ENCODE measurements at regions not wholly inside any gene's neighbourhood (a gene's known extent, or its start where the extent isn't known, plus 50 kb on each side); places are given as distances from the start of the nearest gene placed in this dataset.

- Histone ChIP-seq H3K36me3 (ENCODE audit: control insufficient read depth in 2 of 3, insufficient read depth in 3 of 3, low read length in 3 of 3) (no peaks in the 10 kb centered on the region), H3K27ac (ENCODE audit: low read depth, low read length) (no peak overlapping the region), H3K27me3 (ENCODE audit: control insufficient read depth in 2 of 2, insufficient read depth in 2 of 2, low read length in 2 of 2) (no peaks in the 10 kb centered on the region), H3K4me1 (ENCODE audit: control insufficient read depth in 2 of 2, insufficient read depth in 2 of 2, low read length in 2 of 2) (no peaks in the 10 kb centered on the region), H3K9me3 (ENCODE audit: control insufficient read depth in 2 of 3, low read length in 3 of 3) (no peaks in the 10 kb centered on the region), H3K4me3 (ENCODE audit: low read length) (no peak overlapping the region)
- no peak for ATAC-seq
- no peak for DNase-seq
- intact Hi-C loops (cut with micrococcal nuclease): no loop called here
- CTCF ChIA-PET: no interaction called here
- Mint-ChIP-seq H3K27ac (no peak overlapping the region), H3K4me1 (no peaks in the 10 kb centered on the region), H3K36me3 (no peaks in the 10 kb centered on the region), H3K4me3 (no peak overlapping the region), H3K9me3 (no peaks in the 10 kb centered on the region), H3K27me3 (peaks cover 0 to 9% (median 0%) of the 10 kb centered on the region in 5 donors)
- POLR2A ChIA-PET: interaction anchor here (0.7 kb wide), 1 partner anchor 46 kb away, joined by 3 read pairs; no protein-coding TSS in a partner anchor
Observed at GRCh38 chr5:170179626-170180025, 53.2 kb upstream of the C5orf58 start.

GRCh38 chr5:170181902-170182301, 50.9 kb upstream of the C5orf58 start:
- Histone ChIP-seq H3K27ac (ENCODE audit: low read depth, low read length) (no peak overlapping the region), H3K4me3 (ENCODE audit: low read length) (no peak overlapping the region), H3K9me3 (ENCODE audit: control insufficient read depth in 2 of 3, low read length in 3 of 3) (no peaks in the 10 kb centered on the region), H3K36me3 (ENCODE audit: control insufficient read depth in 2 of 3, insufficient read depth in 3 of 3, low read length in 3 of 3) (no peaks in the 10 kb centered on the region), H3K4me1 (ENCODE audit: control insufficient read depth in 2 of 2, insufficient read depth in 2 of 2, low read length in 2 of 2) (no peaks in the 10 kb centered on the region), H3K27me3 (ENCODE audit: control insufficient read depth in 2 of 2, insufficient read depth in 2 of 2, low read length in 2 of 2) (no peaks in the 10 kb centered on the region)
- Mint-ChIP-seq H3K27me3 (peaks cover 0 to 12% (median 4%) of the 10 kb centered on the region in 5 donors), H3K9me3 (no peaks in the 10 kb centered on the region), H3K36me3 (no peaks in the 10 kb centered on the region), H3K4me3 (no peak overlapping the region), H3K4me1 (no peaks in the 10 kb centered on the region), H3K27ac (no peak overlapping the region)
- ChIA-PET POLR2A (no interaction called here), CTCF (interaction anchor here (0.6 kb wide), 1 partner anchor 42 kb away, joined by 3 read pairs; no protein-coding TSS in a partner anchor)
- DNase-seq: no peak
- ATAC-seq: no peak
- intact Hi-C loops (cut with micrococcal nuclease): no loop called here

- ChIA-PET POLR2A (no interaction called here), CTCF (interaction anchor here (0.6 kb wide), 1 partner anchor 41 kb away, joined by 3 read pairs; no protein-coding TSS in a partner anchor)
- H3K36me3 Mint-ChIP-seq: no peaks in the 10 kb centered on the region
- Histone ChIP-seq H3K4me1 (ENCODE audit: control insufficient read depth in 2 of 2, insufficient read depth in 2 of 2, low read length in 2 of 2) (no peaks in the 10 kb centered on the region), H3K4me3 (ENCODE audit: low read length) (no peak overlapping the region), H3K9me3 (ENCODE audit: control insufficient read depth in 2 of 3, low read length in 3 of 3) (no peaks in the 10 kb centered on the region), H3K27me3 (ENCODE audit: control insufficient read depth in 2 of 2, insufficient read depth in 2 of 2, low read length in 2 of 2) (no peaks in the 10 kb centered on the region), H3K27ac (ENCODE audit: low read depth, low read length) (no peak overlapping the region), H3K36me3 (ENCODE audit: control insufficient read depth in 2 of 3, insufficient read depth in 3 of 3, low read length in 3 of 3) (no peaks in the 10 kb centered on the region)
- intact Hi-C loops (cut with micrococcal nuclease): no loop called here
- peak overlapping the region in 1 of 9 donors; percentile 77 for H3K27ac Mint-ChIP-seq
- no peak overlapping the region for H3K4me3 Mint-ChIP-seq
- H3K4me1 Mint-ChIP-seq: no peaks in the 10 kb centered on the region
- H3K27me3 Mint-ChIP-seq: peaks cover 0 to 12% (median 4%) of the 10 kb centered on the region in 5 donors
- H3K9me3 Mint-ChIP-seq: no peaks in the 10 kb centered on the region
- DNase-seq: no peak
- ATAC-seq: no peak
Observed at GRCh38 chr5:170182491-170182890, 50.3 kb upstream of the C5orf58 start.
